DND-41 (cell line): ENCODE measurements at regions not wholly inside any gene's neighbourhood (a gene's known extent, or its start where the extent isn't known, plus 50 kb on each side); places are given as distances from the start of the nearest gene placed in this dataset.

Experiments
- ATAC-seq: fragments of 200-7000 bp; cut with Tn5 transposase; 3 replicates; pipeline ENCODE4 v1.9.1; 2021; ENCODE audit warnings: low read depth; ENCODE audit not compliant: insufficient read depth
- DNase-seq: peaks from one replicate; pipeline ENCODE4 v3.0.0-alpha.2; 2020
- H2AFZ ChIP-seq: 2 replicates; pipeline ENCODE4 v1.6.0; 2012; ENCODE audit warnings: low read depth, low read length
- H3K27ac ChIP-seq: 2 replicates; pipeline ENCODE4 v1.5.1; 2012; ENCODE audit warnings: low read length, inconsistent platforms
- H3K27me3 ChIP-seq: fragments of 200-600 bp; sonication (generic); 2 replicates; pipeline ENCODE4 v1.6.0; 2012; ENCODE audit warnings: low read length, mild to moderate bottlenecking, inconsistent platforms; ENCODE audit not compliant: insufficient read depth, poor library complexity
- H3K36me3 ChIP-seq: 2 replicates; pipeline ENCODE4 v1.5.1; 2012; ENCODE audit warnings: low read length, inconsistent platforms; ENCODE audit not compliant: insufficient read depth
- H3K4me1 ChIP-seq: 2 replicates; pipeline ENCODE4 v1.5.1; 2012; ENCODE audit warnings: mild to moderate bottlenecking, low read length; ENCODE audit not compliant: insufficient read depth
- H3K4me2 ChIP-seq: 2 replicates; pipeline ENCODE4 v1.6.0; 2012; ENCODE audit warnings: mild to moderate bottlenecking, moderate library complexity, low read length, inconsistent platforms; ENCODE audit not compliant: insufficient read depth
- H3K4me3 ChIP-seq, 2 experiments: fragments of 200-600 bp in 1 of 2; shearing (Covaris generic) in 1 of 2; 2 replicates each; pipeline ENCODE4 v1.5.1; 2012 to 2016; ENCODE audit warnings: inconsistent platforms in 2 of 2, low read length in 2 of 2, mild to moderate bottlenecking in 2 of 2, low read depth in 1 of 2, moderate library complexity in 1 of 2
- H3K79me2 ChIP-seq: 2 replicates; pipeline ENCODE4 v1.6.0; 2012; ENCODE audit warnings: low read length, inconsistent platforms; ENCODE audit not compliant: insufficient read depth
- H3K9ac ChIP-seq: 2 replicates; pipeline ENCODE4 v1.6.0; 2012; ENCODE audit warnings: low read depth, mild to moderate bottlenecking, inconsistent platforms, low read length, moderate library complexity
- H3K9me3 ChIP-seq: 2 replicates; pipeline ENCODE4 v1.5.1; 2012; ENCODE audit warnings: low read length, moderate library complexity, mild to moderate bottlenecking, inconsistent platforms; ENCODE audit not compliant: insufficient read depth, severe bottlenecking
- H4K20me1 ChIP-seq: 2 replicates; pipeline ENCODE4 v1.6.0; 2012; ENCODE audit warnings: low read length; ENCODE audit not compliant: insufficient read depth
- EZH2 ChIP-seq: IDR thresholded peaks from 3 replicates; pipeline ENCODE4 v1.6.1; 2012; ENCODE audit warnings: borderline replicate concordance, low read depth, mild to moderate bottlenecking, moderate library complexity, low read length, inconsistent platforms; ENCODE audit not compliant: severe bottlenecking
- TF ChIP-seq, protein P1 (sequence below): IDR thresholded peaks from 2 replicates; pipeline ENCODE4 v1.5.1; 2012; ENCODE audit warnings: borderline replicate concordance, low read length, moderate library complexity, mild to moderate bottlenecking; ENCODE audit not compliant: poor library complexity, severe bottlenecking; ENCODE audit errors: extremely low read depth

- Histone ChIP-seq H4K20me1 (no peaks in the 10 kb centered on the region), H3K79me2 (no peaks in the 10 kb centered on the region), H3K27me3 (no peaks in the 10 kb centered on the region), H3K27ac (no peak overlapping the region), H3K36me3 (no peaks in the 10 kb centered on the region), H3K9me3 (peaks cover 4% of the 10 kb centered on the region), H3K9ac (no peak overlapping the region), H3K4me3 (no peak overlapping the region), H3K4me2 (no peak overlapping the region), H2AFZ (no peak overlapping the region), H3K4me1 (no peaks in the 10 kb centered on the region)
- DNase-seq (no peak), ATAC-seq (no peak)
- TF ChIP-seq, protein P1, sequence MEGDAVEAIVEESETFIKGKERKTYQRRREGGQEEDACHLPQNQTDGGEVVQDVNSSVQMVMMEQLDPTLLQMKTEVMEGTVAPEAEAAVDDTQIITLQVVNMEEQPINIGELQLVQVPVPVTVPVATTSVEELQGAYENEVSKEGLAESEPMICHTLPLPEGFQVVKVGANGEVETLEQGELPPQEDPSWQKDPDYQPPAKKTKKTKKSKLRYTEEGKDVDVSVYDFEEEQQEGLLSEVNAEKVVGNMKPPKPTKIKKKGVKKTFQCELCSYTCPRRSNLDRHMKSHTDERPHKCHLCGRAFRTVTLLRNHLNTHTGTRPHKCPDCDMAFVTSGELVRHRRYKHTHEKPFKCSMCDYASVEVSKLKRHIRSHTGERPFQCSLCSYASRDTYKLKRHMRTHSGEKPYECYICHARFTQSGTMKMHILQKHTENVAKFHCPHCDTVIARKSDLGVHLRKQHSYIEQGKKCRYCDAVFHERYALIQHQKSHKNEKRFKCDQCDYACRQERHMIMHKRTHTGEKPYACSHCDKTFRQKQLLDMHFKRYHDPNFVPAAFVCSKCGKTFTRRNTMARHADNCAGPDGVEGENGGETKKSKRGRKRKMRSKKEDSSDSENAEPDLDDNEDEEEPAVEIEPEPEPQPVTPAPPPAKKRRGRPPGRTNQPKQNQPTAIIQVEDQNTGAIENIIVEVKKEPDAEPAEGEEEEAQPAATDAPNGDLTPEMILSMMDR: no peak
- TF ChIP-seq EZH2: no peak
Measured at GRCh38 chr5:107790671-107791070, 119.9 kb upstream of the EFNA5 start.

GRCh38 chr5:107786424-107786823 is 115.7 kb upstream of the EFNA5 start:
- H3K36me3 ChIP-seq: no peaks in the 10 kb centered on the region
- no peaks in the 10 kb centered on the region for H3K4me1 ChIP-seq
- ATAC-seq (no peak), DNase-seq (no peak)
- H4K20me1 ChIP-seq: no peaks in the 10 kb centered on the region
- H3K27ac ChIP-seq: no peak overlapping the region
- H3K4me2 ChIP-seq: no peak overlapping the region
- H2AFZ ChIP-seq: no peak overlapping the region
- H3K27me3 ChIP-seq: no peaks in the 10 kb centered on the region
- H3K9me3 ChIP-seq: no peaks in the 10 kb centered on the region
- no peak for TF ChIP-seq EZH2
- TF ChIP-seq, protein P1: no peak
- no peaks in the 10 kb centered on the region for H3K79me2 ChIP-seq
- H3K9ac ChIP-seq: no peak overlapping the region
- H3K4me3 ChIP-seq: no peak overlapping the region

DNA sequence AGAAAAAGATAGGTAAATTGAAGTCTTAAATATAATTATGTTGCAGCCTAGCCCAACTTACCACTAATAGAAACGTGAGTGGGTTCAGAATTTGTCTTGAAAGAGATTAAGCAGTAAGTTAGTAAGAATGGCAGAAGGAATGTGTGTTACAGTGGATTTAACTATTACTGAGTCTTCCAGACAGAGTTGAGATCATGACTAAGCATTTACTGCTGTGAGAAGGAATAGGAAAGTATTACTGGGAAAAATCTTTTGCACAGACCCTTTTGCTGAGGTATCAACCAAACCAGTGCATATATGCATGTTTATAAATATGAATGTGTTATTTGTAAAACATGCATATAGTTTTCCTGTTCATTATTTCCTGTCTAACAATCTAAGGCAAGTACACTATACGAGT is 112.8 kb upstream of the EFNA5 start:
- Histone ChIP-seq H2AFZ (no peak overlapping the region), H3K4me1 (no peaks in the 10 kb centered on the region), H3K4me3 (no peak overlapping the region), H3K9ac (no peak overlapping the region), H3K79me2 (no peaks in the 10 kb centered on the region), H4K20me1 (no peaks in the 10 kb centered on the region), H3K27ac (no peak overlapping the region), H3K4me2 (no peak overlapping the region), H3K36me3 (no peaks in the 10 kb centered on the region), H3K27me3 (no peaks in the 10 kb centered on the region), H3K9me3 (peaks cover 4% of the 10 kb centered on the region)
- ATAC-seq (no peak), DNase-seq (no peak)
- TF ChIP-seq, protein P1: no peak
- TF ChIP-seq EZH2: no peak
